ENCODE measurements at regions not wholly inside any gene's neighbourhood (a gene's known extent, or its start where the extent isn't known, plus 50 kb on each side); places are given as distances from the start of the nearest gene placed in this dataset.

DNA sequence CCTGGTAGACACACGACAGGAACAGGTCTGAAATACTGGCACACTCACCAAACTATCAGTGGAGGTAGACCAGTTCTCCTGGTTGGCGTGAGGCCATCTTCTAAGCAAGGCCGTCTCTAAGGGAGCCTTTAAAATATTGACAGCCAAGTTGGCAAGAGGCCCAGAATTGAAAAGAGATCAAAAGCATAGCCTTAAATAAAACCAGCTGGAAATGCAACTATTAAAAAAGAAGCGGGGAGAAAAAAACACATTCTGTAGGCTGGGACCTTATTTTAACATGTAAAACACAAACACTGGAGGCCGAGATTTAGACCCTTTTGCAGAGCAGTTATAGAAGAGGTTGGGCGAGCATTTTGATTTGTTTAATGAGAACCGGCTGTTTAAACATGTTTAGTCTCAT lies 233.0 kb upstream of the CLNK start:
- TF ChIP-seq POLR2A (IDR thresholded peaks at IDR 0.05) (no peak), CTCF (IDR thresholded peaks at IDR 0.05 in 4 of 5, conservative IDR thresholded peaks at IDR 0.05 in 1 of 5) (no peak)

All from gastrocnemius medialis (tissue), 4 donors.